HEK293 (cell line): ENCODE measurements at regions not wholly inside any gene's neighbourhood (a gene's known extent, or its start where the extent isn't known, plus 50 kb on each side); places are given as distances from the start of the nearest gene placed in this dataset.

ENCODE experiments used
- GLIS1 ChIP-seq: fragments of 450-650 bp; formaldehyde crosslinking; IDR thresholded peaks from 2 replicates; pipeline ENCODE4 v1.5.1; 2016; ENCODE audit warnings: missing biosample characterization, missing genetic modification characterization
- HOXD13 ChIP-seq: sonication (generic); formaldehyde crosslinking; IDR thresholded peaks from 2 replicates; pipeline ENCODE4 v1.8.0; 2022; ENCODE audit warnings: missing genetic modification reagents, borderline replicate concordance
- MZF1 ChIP-seq: fragments of 450-650 bp; formaldehyde crosslinking; IDR thresholded peaks from 2 replicates; pipeline ENCODE4 v1.5.1; 2017; ENCODE audit warnings: missing biosample characterization, missing genetic modification characterization, borderline replicate concordance
- OSR2 ChIP-seq: fragments of 450-650 bp; formaldehyde crosslinking; IDR thresholded peaks from 2 replicates; pipeline ENCODE4 v1.5.1; 2016; ENCODE audit warnings: missing biosample characterization, missing genetic modification characterization
- REPIN1 ChIP-seq: fragments of 450-650 bp; formaldehyde crosslinking; IDR thresholded peaks from 2 replicates; pipeline ENCODE4 v1.5.1; 2017; ENCODE audit warnings: missing biosample characterization, missing genetic modification characterization, low read depth
- SP2 ChIP-seq: fragments of 450-650 bp; formaldehyde crosslinking; IDR thresholded peaks from 2 replicates; pipeline ENCODE4 v1.5.1; 2016; ENCODE audit warnings: missing biosample characterization, missing genetic modification characterization
- SP3 ChIP-seq: fragments of 450-650 bp; formaldehyde crosslinking; IDR thresholded peaks from 2 replicates; pipeline ENCODE4 v1.5.1; 2016; ENCODE audit warnings: missing biosample characterization, missing genetic modification characterization
- TRIM28 ChIP-seq: IDR thresholded peaks from 2 replicates; pipeline ENCODE4 v1.6.1; 2011; ENCODE audit warnings: low read length, control low read depth, borderline replicate concordance
- ZFHX2 ChIP-seq: fragments of 450-650 bp; formaldehyde crosslinking; conservative IDR thresholded peaks from 2 replicates; pipeline ENCODE4 v1.5.1; 2016; ENCODE audit warnings: missing biosample characterization, missing genetic modification characterization
- ZIC2 ChIP-seq: fragments of 450-650 bp; formaldehyde crosslinking; IDR thresholded peaks from 2 replicates; pipeline ENCODE4 v1.5.1; 2016; ENCODE audit warnings: missing biosample characterization, missing genetic modification characterization
- ZNF155 ChIP-seq: fragments of 450-650 bp; formaldehyde crosslinking; IDR thresholded peaks from 2 replicates; pipeline ENCODE4 v1.5.1; 2016; ENCODE audit warnings: missing biosample characterization, missing genetic modification characterization
- ZNF184 ChIP-seq: fragments of 450-650 bp; IDR thresholded peaks from 2 replicates; pipeline ENCODE4 v1.5.1; 2018; ENCODE audit warnings: missing biosample characterization, mild to moderate bottlenecking, missing genetic modification characterization
- ZNF211 ChIP-seq: fragments of 450-650 bp; formaldehyde crosslinking; IDR thresholded peaks from 2 replicates; pipeline ENCODE4 v1.5.1; 2016; ENCODE audit warnings: low read depth, missing biosample characterization, missing genetic modification characterization
- ZNF24 ChIP-seq: fragments of 450-650 bp; formaldehyde crosslinking; IDR thresholded peaks from 2 replicates; pipeline ENCODE4 v1.5.1; 2016; ENCODE audit warnings: missing biosample characterization, missing genetic modification characterization
- ZNF248 ChIP-seq: fragments of 450-650 bp; formaldehyde crosslinking; IDR thresholded peaks from 2 replicates; pipeline ENCODE4 v1.5.1; 2017; ENCODE audit warnings: missing biosample characterization, missing genetic modification characterization
- ZNF341 ChIP-seq: fragments of 450-650 bp; formaldehyde crosslinking; IDR thresholded peaks from 2 replicates; pipeline ENCODE4; 2016; ENCODE audit warnings: low read depth, missing biosample characterization, missing genetic modification characterization
- ZNF530 ChIP-seq: fragments of 450-650 bp; formaldehyde crosslinking; IDR thresholded peaks from 2 replicates; pipeline ENCODE4 v1.5.1; 2016; ENCODE audit warnings: low read depth, missing biosample characterization, missing genetic modification characterization
- ZNF544 ChIP-seq: fragments of 450-650 bp; formaldehyde crosslinking; IDR thresholded peaks from 2 replicates; pipeline ENCODE4 v1.5.0; 2017; ENCODE audit warnings: missing biosample characterization, missing genetic modification characterization
- ZNF555 ChIP-seq: fragments of 450-650 bp; formaldehyde crosslinking; conservative IDR thresholded peaks from 2 replicates; pipeline ENCODE4 v1.5.1; 2017; ENCODE audit warnings: missing biosample characterization, mild to moderate bottlenecking, missing genetic modification characterization, inconsistent platforms
- ZNF596 ChIP-seq: fragments of 450-650 bp; IDR thresholded peaks from 2 replicates; pipeline ENCODE4 v1.5.0; 2018; ENCODE audit warnings: missing biosample characterization, mild to moderate bottlenecking, missing genetic modification characterization, moderate library complexity
- ZNF660 ChIP-seq: fragments of 450-650 bp; IDR thresholded peaks from 2 replicates; pipeline ENCODE4 v1.5.1; 2018; ENCODE audit warnings: missing biosample characterization, mild to moderate bottlenecking, missing genetic modification characterization
- ZNF701 ChIP-seq: fragments of 450-650 bp; formaldehyde crosslinking; IDR thresholded peaks from 2 replicates; pipeline ENCODE4 v1.5.1; 2016; ENCODE audit warnings: missing biosample characterization, missing genetic modification characterization
- ZNF707 ChIP-seq: fragments of 450-650 bp; formaldehyde crosslinking; IDR thresholded peaks from 2 replicates; pipeline ENCODE4 v1.5.1; 2016; ENCODE audit warnings: missing biosample characterization, missing genetic modification characterization
- ZNF768 ChIP-seq: fragments of 450-650 bp; formaldehyde crosslinking; IDR thresholded peaks from 2 replicates; pipeline ENCODE4 v1.5.1; 2018; ENCODE audit warnings: missing biosample characterization, mild to moderate bottlenecking, missing genetic modification characterization
- ZNF776 ChIP-seq: fragments of 450-650 bp; formaldehyde crosslinking; IDR thresholded peaks from 2 replicates; pipeline ENCODE4 v1.5.0; 2017; ENCODE audit warnings: missing biosample characterization, missing genetic modification characterization, borderline replicate concordance
- ZNF791 ChIP-seq: fragments of 450-650 bp; formaldehyde crosslinking; IDR thresholded peaks from 2 replicates; pipeline ENCODE4 v1.5.1; 2016; ENCODE audit warnings: missing biosample characterization, missing genetic modification characterization
- ZNF830 ChIP-seq: fragments of 450-650 bp; IDR thresholded peaks from 2 replicates; pipeline ENCODE4 v1.5.0; 2018; ENCODE audit warnings: missing biosample characterization, missing genetic modification characterization, low read depth, mild to moderate bottlenecking, moderate library complexity
- ZNF843 ChIP-seq: fragments of 450-650 bp; formaldehyde crosslinking; IDR thresholded peaks from 2 replicates; pipeline ENCODE4 v1.5.1; 2016; ENCODE audit warnings: missing biosample characterization, missing genetic modification characterization
- TF ChIP-seq, protein P1 (sequence below): fragments of 450-650 bp; formaldehyde crosslinking; IDR thresholded peaks from 2 replicates; pipeline ENCODE4 v1.5.1; 2016; ENCODE audit warnings: missing biosample characterization, missing genetic modification characterization
- TF ChIP-seq, protein P2 (sequence below): sonication (generic); formaldehyde crosslinking; IDR thresholded peaks from 2 replicates; pipeline ENCODE4 v1.8.1; 2022; ENCODE audit warnings: mild to moderate bottlenecking, moderate library complexity, missing genetic modification reagents
- TF ChIP-seq, protein P3 (sequence below): fragments of 450-650 bp; formaldehyde crosslinking; IDR thresholded peaks from 2 replicates; pipeline ENCODE4 v1.5.1; 2017; ENCODE audit warnings: missing biosample characterization, missing genetic modification characterization
- TF ChIP-seq, protein P4 (sequence below): fragments of 450-650 bp; formaldehyde crosslinking; IDR thresholded peaks from 2 replicates; pipeline ENCODE4 v1.5.1; 2016; ENCODE audit warnings: missing biosample characterization, missing genetic modification characterization, borderline replicate concordance

DNA sequence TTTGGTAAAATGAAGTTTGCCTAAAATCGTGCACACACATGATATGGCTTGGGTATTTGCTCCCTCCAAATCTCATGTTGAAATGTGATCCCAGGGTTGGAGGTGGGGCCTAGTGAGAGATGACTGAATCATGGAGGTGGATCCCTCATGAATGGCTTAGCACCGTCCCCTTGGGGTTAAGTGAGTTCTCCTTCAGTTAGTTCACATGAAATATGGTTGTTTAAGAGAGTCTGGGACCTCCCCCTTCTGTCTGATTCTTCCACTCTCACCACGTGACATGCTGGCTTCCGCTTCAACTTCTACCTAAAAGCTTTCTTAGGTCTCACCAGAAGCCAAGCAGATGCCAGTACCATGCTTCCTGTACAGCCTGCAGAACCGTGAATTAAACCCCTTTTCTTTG lies 58.4 kb downstream of the SIPA1L2 start (continued):
- TF ChIP-seq, protein P1, sequence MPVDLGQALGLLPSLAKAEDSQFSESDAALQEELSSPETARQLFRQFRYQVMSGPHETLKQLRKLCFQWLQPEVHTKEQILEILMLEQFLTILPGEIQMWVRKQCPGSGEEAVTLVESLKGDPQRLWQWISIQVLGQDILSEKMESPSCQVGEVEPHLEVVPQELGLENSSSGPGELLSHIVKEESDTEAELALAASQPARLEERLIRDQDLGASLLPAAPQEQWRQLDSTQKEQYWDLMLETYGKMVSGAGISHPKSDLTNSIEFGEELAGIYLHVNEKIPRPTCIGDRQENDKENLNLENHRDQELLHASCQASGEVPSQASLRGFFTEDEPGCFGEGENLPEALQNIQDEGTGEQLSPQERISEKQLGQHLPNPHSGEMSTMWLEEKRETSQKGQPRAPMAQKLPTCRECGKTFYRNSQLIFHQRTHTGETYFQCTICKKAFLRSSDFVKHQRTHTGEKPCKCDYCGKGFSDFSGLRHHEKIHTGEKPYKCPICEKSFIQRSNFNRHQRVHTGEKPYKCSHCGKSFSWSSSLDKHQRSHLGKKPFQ (tag by site-specific recombination) = no peak
- no peak for TF ChIP-seq ZNF768 (tag by site-specific recombination)
- no peak for TF ChIP-seq ZNF707 (tag by site-specific recombination)
- peak; percentile 42; the same call in 1 of the 2 replicates for TF ChIP-seq ZNF843 (tag by site-specific recombination)
- peak; percentile 91 for TF ChIP-seq OSR2 (tag by site-specific recombination)
- no peak for TF ChIP-seq ZNF701 (tag by site-specific recombination)
- peak; percentile 43; the same call in 1 of the 2 replicates for TF ChIP-seq SP2
- TF ChIP-seq ZNF211 (tag by site-specific recombination) = no peak
- TF ChIP-seq ZNF530 = no peak
- no peak for TF ChIP-seq ZNF155
- TF ChIP-seq ZNF184 (tag by site-specific recombination) = no peak
- no peak for TF ChIP-seq REPIN1 (tag by site-specific recombination)
- TF ChIP-seq, protein P2, sequence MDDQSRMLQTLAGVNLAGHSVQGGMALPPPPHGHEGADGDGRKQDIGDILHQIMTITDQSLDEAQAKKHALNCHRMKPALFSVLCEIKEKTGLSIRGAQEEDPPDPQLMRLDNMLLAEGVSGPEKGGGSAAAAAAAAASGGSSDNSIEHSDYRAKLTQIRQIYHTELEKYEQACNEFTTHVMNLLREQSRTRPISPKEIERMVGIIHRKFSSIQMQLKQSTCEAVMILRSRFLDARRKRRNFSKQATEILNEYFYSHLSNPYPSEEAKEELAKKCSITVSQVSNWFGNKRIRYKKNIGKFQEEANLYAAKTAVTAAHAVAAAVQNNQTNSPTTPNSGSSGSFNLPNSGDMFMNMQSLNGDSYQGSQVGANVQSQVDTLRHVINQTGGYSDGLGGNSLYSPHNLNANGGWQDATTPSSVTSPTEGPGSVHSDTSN (CRISPR knock-in tag) = no peak
- TF ChIP-seq TRIM28 = peak; percentile 61; the same call in 1 of the 2 replicates
- TF ChIP-seq, protein P3, sequence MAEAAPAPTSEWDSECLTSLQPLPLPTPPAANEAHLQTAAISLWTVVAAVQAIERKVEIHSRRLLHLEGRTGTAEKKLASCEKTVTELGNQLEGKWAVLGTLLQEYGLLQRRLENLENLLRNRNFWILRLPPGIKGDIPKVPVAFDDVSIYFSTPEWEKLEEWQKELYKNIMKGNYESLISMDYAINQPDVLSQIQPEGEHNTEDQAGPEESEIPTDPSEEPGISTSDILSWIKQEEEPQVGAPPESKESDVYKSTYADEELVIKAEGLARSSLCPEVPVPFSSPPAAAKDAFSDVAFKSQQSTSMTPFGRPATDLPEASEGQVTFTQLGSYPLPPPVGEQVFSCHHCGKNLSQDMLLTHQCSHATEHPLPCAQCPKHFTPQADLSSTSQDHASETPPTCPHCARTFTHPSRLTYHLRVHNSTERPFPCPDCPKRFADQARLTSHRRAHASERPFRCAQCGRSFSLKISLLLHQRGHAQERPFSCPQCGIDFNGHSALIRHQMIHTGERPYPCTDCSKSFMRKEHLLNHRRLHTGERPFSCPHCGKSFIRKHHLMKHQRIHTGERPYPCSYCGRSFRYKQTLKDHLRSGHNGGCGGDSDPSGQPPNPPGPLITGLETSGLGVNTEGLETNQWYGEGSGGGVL (tag by site-specific recombination) = peak; percentile 71
- TF ChIP-seq ZNF660 (tag by site-specific recombination) = 0 out of 2 replicates have a peak, but pooled peaks have one; percentile 56
- no peak for TF ChIP-seq ZNF555 (tag by site-specific recombination)
- TF ChIP-seq ZNF248 = no peak
- no peak for TF ChIP-seq ZFHX2 (tag by site-specific recombination)
- no peak for TF ChIP-seq ZNF791 (tag by site-specific recombination)
- TF ChIP-seq ZNF341 (tag by site-specific recombination) = no peak
- TF ChIP-seq HOXD13 (CRISPR knock-in tag) = no peak
- TF ChIP-seq ZNF24 (tag by site-specific recombination) = no peak
- no peak for TF ChIP-seq ZNF596 (tag by site-specific recombination)
- TF ChIP-seq ZNF776 (tag by site-specific recombination) = no peak
- TF ChIP-seq MZF1 (tag by site-specific recombination) = peak; percentile 98
- TF ChIP-seq GLIS1 = peak; percentile 31; the same call in 1 of the 2 replicates
- no peak for TF ChIP-seq ZIC2 (tag by site-specific recombination)
- TF ChIP-seq, protein P4, sequence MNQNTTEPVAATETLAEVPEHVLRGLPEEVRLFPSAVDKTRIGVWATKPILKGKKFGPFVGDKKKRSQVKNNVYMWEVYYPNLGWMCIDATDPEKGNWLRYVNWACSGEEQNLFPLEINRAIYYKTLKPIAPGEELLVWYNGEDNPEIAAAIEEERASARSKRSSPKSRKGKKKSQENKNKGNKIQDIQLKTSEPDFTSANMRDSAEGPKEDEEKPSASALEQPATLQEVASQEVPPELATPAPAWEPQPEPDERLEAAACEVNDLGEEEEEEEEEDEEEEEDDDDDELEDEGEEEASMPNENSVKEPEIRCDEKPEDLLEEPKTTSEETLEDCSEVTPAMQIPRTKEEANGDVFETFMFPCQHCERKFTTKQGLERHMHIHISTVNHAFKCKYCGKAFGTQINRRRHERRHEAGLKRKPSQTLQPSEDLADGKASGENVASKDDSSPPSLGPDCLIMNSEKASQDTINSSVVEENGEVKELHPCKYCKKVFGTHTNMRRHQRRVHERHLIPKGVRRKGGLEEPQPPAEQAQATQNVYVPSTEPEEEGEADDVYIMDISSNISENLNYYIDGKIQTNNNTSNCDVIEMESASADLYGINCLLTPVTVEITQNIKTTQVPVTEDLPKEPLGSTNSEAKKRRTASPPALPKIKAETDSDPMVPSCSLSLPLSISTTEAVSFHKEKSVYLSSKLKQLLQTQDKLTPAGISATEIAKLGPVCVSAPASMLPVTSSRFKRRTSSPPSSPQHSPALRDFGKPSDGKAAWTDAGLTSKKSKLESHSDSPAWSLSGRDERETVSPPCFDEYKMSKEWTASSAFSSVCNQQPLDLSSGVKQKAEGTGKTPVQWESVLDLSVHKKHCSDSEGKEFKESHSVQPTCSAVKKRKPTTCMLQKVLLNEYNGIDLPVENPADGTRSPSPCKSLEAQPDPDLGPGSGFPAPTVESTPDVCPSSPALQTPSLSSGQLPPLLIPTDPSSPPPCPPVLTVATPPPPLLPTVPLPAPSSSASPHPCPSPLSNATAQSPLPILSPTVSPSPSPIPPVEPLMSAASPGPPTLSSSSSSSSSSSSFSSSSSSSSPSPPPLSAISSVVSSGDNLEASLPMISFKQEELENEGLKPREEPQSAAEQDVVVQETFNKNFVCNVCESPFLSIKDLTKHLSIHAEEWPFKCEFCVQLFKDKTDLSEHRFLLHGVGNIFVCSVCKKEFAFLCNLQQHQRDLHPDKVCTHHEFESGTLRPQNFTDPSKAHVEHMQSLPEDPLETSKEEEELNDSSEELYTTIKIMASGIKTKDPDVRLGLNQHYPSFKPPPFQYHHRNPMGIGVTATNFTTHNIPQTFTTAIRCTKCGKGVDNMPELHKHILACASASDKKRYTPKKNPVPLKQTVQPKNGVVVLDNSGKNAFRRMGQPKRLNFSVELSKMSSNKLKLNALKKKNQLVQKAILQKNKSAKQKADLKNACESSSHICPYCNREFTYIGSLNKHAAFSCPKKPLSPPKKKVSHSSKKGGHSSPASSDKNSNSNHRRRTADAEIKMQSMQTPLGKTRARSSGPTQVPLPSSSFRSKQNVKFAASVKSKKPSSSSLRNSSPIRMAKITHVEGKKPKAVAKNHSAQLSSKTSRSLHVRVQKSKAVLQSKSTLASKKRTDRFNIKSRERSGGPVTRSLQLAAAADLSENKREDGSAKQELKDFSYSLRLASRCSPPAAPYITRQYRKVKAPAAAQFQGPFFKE (tag by site-specific recombination) = no peak
- peak; percentile 51 for TF ChIP-seq SP3 (tag by site-specific recombination)
- TF ChIP-seq ZNF830 = no peak
- no peak for TF ChIP-seq ZNF544 (tag by site-specific recombination)
